Left lung (tissue), 4 donors: ENCODE measurements at regions not wholly inside any gene's neighbourhood (a gene's known extent, or its start where the extent isn't known, plus 50 kb on each side); places are given as distances from the start of the nearest gene placed in this dataset.
A peak's percentile ranks its signal among the peaks of the same experiment; 100 is the strongest.

Source experiments
- ATAC-seq: fragments of 200-7000 bp; cut with Tn5 transposase; one replicate; pipeline ENCODE4 v1.9.1; 2020; ENCODE audit warnings: moderate library complexity
- DNase-seq, 4 donors: peaks; one replicate each; pipeline ENCODE4 v3.0.0-alpha.2; 2013 to 2020
- H3K27ac ChIP-seq, 2 donors: fragments of 200-600 bp; sonication (generic) in 1 of 2; one replicate each; pipeline versions ENCODE4 v1.5.0 to v1.8.0; 2020 to 2021
- H3K27me3 ChIP-seq, 2 donors: fragments of 200-600 bp; sonication (generic) in 1 of 2; one replicate each; pipeline versions ENCODE4 v1.5.0 to v1.8.0; 2020 to 2021
- H3K36me3 ChIP-seq, 2 donors: fragments of 200-600 bp; sonication (generic) in 1 of 2; one replicate each; pipeline versions ENCODE4 v1.5.0 to v1.8.0; 2020 to 2021
- H3K4me1 ChIP-seq, 2 donors: fragments of 200-600 bp; one replicate each; pipeline ENCODE4 v1.8.0; 2021
- H3K4me3 ChIP-seq, 2 donors: fragments of 200-600 bp; sonication (generic) in 1 of 2; one replicate each; pipeline versions ENCODE4 v1.5.0 to v1.8.0; 2020 to 2021; ENCODE audit warnings: mild to moderate bottlenecking in 1 of 2
- H3K9me3 ChIP-seq, 2 donors: fragments of 200-600 bp; sonication (generic) in 1 of 2; one replicate each; pipeline versions ENCODE4 v1.5.0 to v1.8.0; 2020 to 2021
- CTCF ChIP-seq, 2 donors: fragments of 200-600 bp; sonication (generic) in 1 of 2; IDR thresholded peaks; one replicate each; pipeline versions ENCODE4 v1.5.0 to v1.8.0; 2021; ENCODE audit warnings: antibody characterized with exemption in 2 of 2
- intact Hi-C, 2 donors: fragments of 100-400 bp; cut with DNase I; formaldehyde crosslinking; loops; one replicate each; pipeline versions ENCODE4 v1.11.2 to v1.14.2; 2022
- donor health status: DM: no; HTN: yes; CAD: no.
- donor health status: DM: no; HTN: no; CAD: no.

DNA sequence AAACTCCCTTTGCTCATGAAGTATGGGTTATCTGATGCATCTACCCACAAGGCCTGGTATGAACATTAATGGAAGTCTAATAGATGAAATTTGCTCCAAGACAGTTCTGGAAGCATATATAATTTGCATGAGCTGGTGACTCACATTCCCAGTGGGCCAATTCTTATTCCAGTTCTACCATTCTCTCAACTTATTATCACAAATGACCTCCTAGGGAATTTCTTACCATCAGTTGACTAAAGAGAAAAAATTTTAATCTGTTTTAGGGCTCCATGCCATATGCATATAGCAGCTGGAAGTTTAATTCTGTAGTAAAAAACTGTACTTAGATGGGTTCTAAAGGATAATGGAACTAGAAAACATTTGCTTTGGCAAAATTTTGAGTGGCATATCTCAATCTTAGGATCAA lies 165.2 kb upstream of the COL3A1 start:
- no peak overlapping the region for H3K27ac ChIP-seq
- H3K9me3 ChIP-seq: peaks cover 0 to 6% of the 10 kb centered on the region in 2 donors
- H3K36me3 ChIP-seq: no peaks in the 10 kb centered on the region
- intact Hi-C loops: no loop called here
- no peaks in the 10 kb centered on the region for H3K4me1 ChIP-seq
- ATAC-seq: no peak
- H3K4me3 ChIP-seq: no peak overlapping the region
- DNase-seq: no peak
- no peak for TF ChIP-seq CTCF (IDR thresholded peaks at IDR 0.05)
- H3K27me3 ChIP-seq: no peaks in the 10 kb centered on the region

DNA sequence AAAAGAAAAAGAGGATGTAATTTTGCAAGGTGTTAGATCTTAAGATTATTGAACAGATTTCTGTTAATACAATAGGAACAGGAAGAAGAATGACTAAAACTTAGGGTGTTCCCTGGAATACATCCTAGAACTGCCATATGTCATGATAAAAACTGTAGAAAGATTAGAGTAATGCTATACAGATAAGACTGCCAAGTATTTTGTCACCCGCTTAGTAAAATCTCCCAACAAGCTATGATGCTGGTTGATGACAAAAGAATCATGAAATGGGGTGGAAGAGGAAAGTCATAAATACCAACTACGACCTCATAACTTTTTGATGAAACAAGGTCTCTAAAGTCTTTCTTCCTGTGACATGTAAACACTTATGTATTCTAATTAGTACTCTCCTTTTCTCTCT lies 163.6 kb upstream of the COL3A1 start:
- no peak for ATAC-seq
- no peak for DNase-seq
- H3K27ac ChIP-seq: peak overlapping the region in 1 of 2 donors; percentile 50
- no peaks in the 10 kb centered on the region for H3K27me3 ChIP-seq
- no peaks in the 10 kb centered on the region for H3K4me1 ChIP-seq
- H3K4me3 ChIP-seq: no peak overlapping the region
- intact Hi-C loops: no loop called here
- H3K9me3 ChIP-seq: no peaks in the 10 kb centered on the region
- no peaks in the 10 kb centered on the region for H3K36me3 ChIP-seq
- TF ChIP-seq CTCF (IDR thresholded peaks at IDR 0.05): no peak

DNA sequence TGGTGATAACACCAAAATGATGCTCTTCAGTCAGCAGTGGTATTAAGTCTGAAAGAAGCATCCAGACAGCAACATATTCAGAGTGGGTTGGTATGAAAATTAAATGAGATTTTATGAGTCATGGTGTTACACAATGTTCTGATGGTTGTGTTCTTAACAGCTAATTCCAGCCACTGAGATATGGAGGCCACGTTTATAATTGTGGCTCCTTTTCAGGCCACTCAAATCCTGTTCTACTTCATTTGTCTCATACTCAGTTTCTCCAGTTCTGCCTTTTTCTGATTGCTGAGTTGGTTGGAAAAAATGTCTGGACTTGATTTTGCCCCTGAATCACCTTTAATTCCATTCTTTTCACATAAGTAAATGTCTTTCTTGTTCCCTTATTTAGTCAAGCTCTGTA lies 162.7 kb upstream of the COL3A1 start:
- H3K9me3 ChIP-seq: no peaks in the 10 kb centered on the region
- DNase-seq (no peak), ATAC-seq (peak; percentile 69)
- no peak for TF ChIP-seq CTCF (IDR thresholded peaks at IDR 0.05)
- no peaks in the 10 kb centered on the region for H3K36me3 ChIP-seq
- no peaks in the 10 kb centered on the region for H3K27me3 ChIP-seq
- H3K27ac ChIP-seq: peak overlapping the region in 1 of 2 donors; percentile 50
- no peak overlapping the region for H3K4me3 ChIP-seq
- intact Hi-C loops: no loop called here
- no peaks in the 10 kb centered on the region for H3K4me1 ChIP-seq

DNA sequence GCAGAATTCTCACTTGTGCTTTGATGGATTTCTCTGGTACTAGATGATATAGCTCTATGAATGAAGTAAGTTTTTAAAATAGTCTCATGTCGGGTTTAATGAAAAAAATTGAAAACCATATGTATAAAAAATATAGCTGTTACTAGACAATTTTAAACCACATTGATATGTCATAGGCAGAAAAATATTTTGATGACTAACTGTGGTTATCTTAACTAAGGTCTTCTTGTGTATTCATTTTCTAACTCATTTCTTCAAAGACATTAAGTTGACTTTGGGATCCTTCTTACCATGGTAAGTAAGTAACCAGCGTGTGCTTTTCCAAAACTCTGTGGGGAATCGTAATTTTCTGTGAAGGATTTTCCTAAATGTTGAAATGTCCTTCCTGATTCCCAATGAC lies 160.9 kb upstream of the COL3A1 start:
- TF ChIP-seq CTCF (IDR thresholded peaks at IDR 0.05): no peak
- no peak overlapping the region for H3K4me3 ChIP-seq
- no peaks in the 10 kb centered on the region for H3K4me1 ChIP-seq
- intact Hi-C loops: no loop called here
- no peaks in the 10 kb centered on the region for H3K27me3 ChIP-seq
- DNase-seq: no peak
- ATAC-seq: no peak
- H3K36me3 ChIP-seq: no peaks in the 10 kb centered on the region
- H3K9me3 ChIP-seq: no peaks in the 10 kb centered on the region
- H3K27ac ChIP-seq: peak overlapping the region in 1 of 2 donors; percentile 46

GRCh38 chr2:188813857-188814256 lies 160.3 kb upstream of the COL3A1 start:
- no peak overlapping the region for H3K4me3 ChIP-seq
- H3K36me3 ChIP-seq: no peaks in the 10 kb centered on the region
- peak overlapping the region in 1 of 2 donors; percentile 46 for H3K27ac ChIP-seq
- H3K9me3 ChIP-seq: no peaks in the 10 kb centered on the region
- no peaks in the 10 kb centered on the region for H3K4me1 ChIP-seq
- DNase-seq: no peak
- no peak for TF ChIP-seq CTCF (IDR thresholded peaks at IDR 0.05)
- no peak for ATAC-seq
- intact Hi-C loops: no loop called here
- H3K27me3 ChIP-seq: no peaks in the 10 kb centered on the region
